Endodermal cell (in vitro differentiated cells): ENCODE measurements at regions not wholly inside any gene's neighbourhood (a gene's known extent, or its start where the extent isn't known, plus 50 kb on each side); places are given as distances from the start of the nearest gene placed in this dataset.

ENCODE experiments used
- DNase-seq: peaks from one replicate; pipeline ENCODE4 v3.0.0-alpha.2; 2017
- H3K27ac ChIP-seq: 2 replicates; pipeline ENCODE4 v1.5.1; 2013; ENCODE audit warnings: mild to moderate bottlenecking, low read depth, low read length, moderate library complexity
- H3K27me3 ChIP-seq: 2 replicates; pipeline ENCODE4 v1.6.1; 2013; ENCODE audit warnings: mild to moderate bottlenecking, low read length, moderate library complexity; ENCODE audit not compliant: insufficient read depth, control insufficient read depth, poor library complexity, severe bottlenecking
- H3K36me3 ChIP-seq: 2 replicates; pipeline ENCODE4 v1.7.0; 2013; ENCODE audit warnings: mild to moderate bottlenecking, low read length, moderate library complexity; ENCODE audit not compliant: control insufficient read depth, insufficient read depth
- H3K4me1 ChIP-seq: one replicate; pipeline ENCODE4 v1.7.0; 2013; ENCODE audit warnings: low read length; ENCODE audit not compliant: control insufficient read depth, insufficient read depth
- H3K4me3 ChIP-seq: 2 replicates; pipeline ENCODE4 v1.5.1; 2013; ENCODE audit warnings: mild to moderate bottlenecking, low read length, moderate library complexity
- H3K9ac ChIP-seq: 2 replicates; pipeline ENCODE4 v1.6.1; 2013; ENCODE audit warnings: mild to moderate bottlenecking, low read length, moderate library complexity; ENCODE audit not compliant: poor library complexity, severe bottlenecking; ENCODE audit errors: extremely low read depth
- H3K9me3 ChIP-seq: 2 replicates; pipeline ENCODE4 v1.6.1; 2013; ENCODE audit warnings: mild to moderate bottlenecking, low read length, moderate library complexity; ENCODE audit not compliant: control insufficient read depth
- H3K27ac Mint-ChIP-seq: 2 replicates; pipeline ENCODE4 v1.8.0; 2020; ENCODE audit warnings: mixed read lengths
- H3K27me3 Mint-ChIP-seq: 2 replicates; pipeline ENCODE4 v1.8.0; 2021; ENCODE audit warnings: mild to moderate bottlenecking, mixed read lengths; ENCODE audit not compliant: insufficient read depth
- H3K36me3 Mint-ChIP-seq: 2 replicates; pipeline ENCODE4 v1.8.0; 2020; ENCODE audit warnings: low read depth, mixed read lengths
- H3K4me1 Mint-ChIP-seq: 2 replicates; pipeline ENCODE4 v1.8.0; 2020; ENCODE audit warnings: mixed read lengths
- H3K4me3 Mint-ChIP-seq: 2 replicates; pipeline ENCODE4 v1.8.0; 2020; ENCODE audit warnings: mild to moderate bottlenecking, moderate library complexity, mixed read lengths
- H3K9me3 Mint-ChIP-seq: 2 replicates; pipeline ENCODE4 v1.8.0; 2020; ENCODE audit warnings: mild to moderate bottlenecking, mixed read lengths
- CTCF ChIP-seq: fragments of 200-600 bp; sonication (generic); conservative IDR thresholded peaks from 2 replicates; pipeline ENCODE4 v1.5.0; 2021; ENCODE audit warnings: antibody characterized with exemption, mild to moderate bottlenecking
- WGBS, 2 experiments: methylation state at CpG; one replicate each; pipeline versions ENCODE4 v1.1.5 to v1.1.7; 2013; ENCODE audit warnings: missing lambda C conversion rate in 2 of 2, mixed read lengths in 1 of 2; ENCODE audit not compliant: insufficient coverage in 1 of 2, insufficient read length in 1 of 2; 5-methylcytosine and 5-hydroxymethylcytosine counted together

- DNase-seq: no peak
- Mint-ChIP-seq H3K27ac (no peak overlapping the region), H3K4me1 (no peaks in the 10 kb centered on the region), H3K27me3 (no peaks in the 10 kb centered on the region), H3K9me3 (peaks cover 16% of the 10 kb centered on the region), H3K4me3 (no peak overlapping the region), H3K36me3 (no peaks in the 10 kb centered on the region)
- no peaks in the 10 kb centered on the region for H3K9me3 ChIP-seq
- H3K4me1 ChIP-seq: no peaks in the 10 kb centered on the region
- WGBS, 2 experiments: 91 to 100% methylated on average over 1 to 22 of the region's 22 CpGs
- H3K27ac ChIP-seq: no peak overlapping the region
- H3K9ac ChIP-seq: no peak overlapping the region
- TF ChIP-seq CTCF: no peak
- H3K27me3 ChIP-seq: no peaks in the 10 kb centered on the region
- no peaks in the 10 kb centered on the region for H3K36me3 ChIP-seq
- no peak overlapping the region for H3K4me3 ChIP-seq
Observed at GRCh38 chr3:86733257-86733656, 257.7 kb downstream of the VGLL3 start.

- WGBS, 2 experiments: 80 to 91% methylated on average over 1 to 21 of the region's 21 CpGs
- TF ChIP-seq CTCF: no peak
Observed at GRCh38 chr3:86731501-86731901, 259.4 kb downstream of the VGLL3 start.

GRCh38 chr3:86723433-86723832 is 267.5 kb downstream of the VGLL3 start:
- H3K27me3 ChIP-seq: no peaks in the 10 kb centered on the region
- no peak overlapping the region for H3K4me3 Mint-ChIP-seq
- H3K36me3 ChIP-seq: no peaks in the 10 kb centered on the region
- no peak for DNase-seq
- H3K4me1 Mint-ChIP-seq: no peaks in the 10 kb centered on the region
- no peak overlapping the region for H3K27ac ChIP-seq
- H3K27ac Mint-ChIP-seq: no peak overlapping the region
- H3K36me3 Mint-ChIP-seq: no peaks in the 10 kb centered on the region
- no peaks in the 10 kb centered on the region for H3K9me3 ChIP-seq
- H3K9ac ChIP-seq: no peak overlapping the region
- H3K9me3 Mint-ChIP-seq: no peaks in the 10 kb centered on the region
- H3K4me3 ChIP-seq: no peak overlapping the region
- no peaks in the 10 kb centered on the region for H3K4me1 ChIP-seq
- H3K27me3 Mint-ChIP-seq: no peaks in the 10 kb centered on the region
- TF ChIP-seq CTCF: no peak

More at GRCh38 chr3:86731501-86731901, 259.4 kb downstream of the VGLL3 start:
- H3K4me3 Mint-ChIP-seq: no peak overlapping the region
- H3K9ac ChIP-seq: no peak overlapping the region
- no peak overlapping the region for H3K27ac ChIP-seq
- H3K36me3 ChIP-seq: no peaks in the 10 kb centered on the region
- no peak overlapping the region for H3K27ac Mint-ChIP-seq
- no peaks in the 10 kb centered on the region for H3K27me3 Mint-ChIP-seq
- no peak for DNase-seq
- no peaks in the 10 kb centered on the region for H3K36me3 Mint-ChIP-seq
- H3K4me1 Mint-ChIP-seq: no peaks in the 10 kb centered on the region
- H3K4me1 ChIP-seq: no peaks in the 10 kb centered on the region
- peaks cover 16% of the 10 kb centered on the region for H3K9me3 Mint-ChIP-seq
- H3K4me3 ChIP-seq: no peak overlapping the region
- no peaks in the 10 kb centered on the region for H3K27me3 ChIP-seq
- no peaks in the 10 kb centered on the region for H3K9me3 ChIP-seq
